ENCODE measurements at regions not wholly inside any gene's neighbourhood (a gene's known extent, or its start where the extent isn't known, plus 50 kb on each side); places are given as distances from the start of the nearest gene placed in this dataset.

GRCh38 chr6:131394768-131395432 is 178.1 kb upstream of the ARG1 start:
- Histone ChIP-seq H3K79me2 (ENCODE audit: control insufficient read depth, insufficient read depth, low read length) (no peaks in the 10 kb centered on the region), H3K4ac (ENCODE audit: low read depth, low read length) (no peak overlapping the region), H3K4me3 (ENCODE audit: low read length) (no peak overlapping the region), H2BK5ac (ENCODE audit: low read length) (no peak overlapping the region), H3K36me3 (ENCODE audit: control insufficient read depth, insufficient read depth, low read length) (no peaks in the 10 kb centered on the region), H3K56ac (ENCODE audit: low read length) (no peak overlapping the region), H3K4me2 (ENCODE audit: low read length) (no peak overlapping the region), H3K27ac (ENCODE audit: low read depth, low read length) (no peak overlapping the region), H3K27me3 (ENCODE audit: insufficient read depth, low read length, poor library complexity) (no peaks in the 10 kb centered on the region), H2AK5ac (ENCODE audit: low read length) (no peak overlapping the region), H3K23ac (ENCODE audit: low read length) (no peak overlapping the region), H3K9ac (ENCODE audit: low read length) (no peak overlapping the region), H4K5ac (ENCODE audit: low read length) (no peak overlapping the region), H3K4me1 (ENCODE audit: control insufficient read depth, low read depth, low read length) (no peaks in the 10 kb centered on the region), H3K18ac (ENCODE audit: low read length) (no peak overlapping the region), H2BK120ac (ENCODE audit: low read depth, low read length) (no peak overlapping the region), H3K79me1 (ENCODE audit: low read length) (no peaks in the 10 kb centered on the region), H4K8ac (ENCODE audit: low read depth, low read length) (no peak overlapping the region), H2BK15ac (replicated peaks; ENCODE audit: low read depth) (no peak overlapping the region)
- WGBS (ENCODE audit: extremely low coverage, insufficient coverage, low lambda C conversion rate): no CpG with 5 or more reads among the region's 1 CpG
- no peak for DNase-seq

- no peak overlapping the region for H3K56ac ChIP-seq (ENCODE audit: low read length)
- no peak overlapping the region for H2BK5ac ChIP-seq (ENCODE audit: low read length)
- no peak overlapping the region for H4K5ac ChIP-seq (ENCODE audit: low read length)
- H2AK5ac ChIP-seq (ENCODE audit: low read length): no peak overlapping the region
- H2BK120ac ChIP-seq (ENCODE audit: low read depth, low read length): no peak overlapping the region
- H3K4me2 ChIP-seq (ENCODE audit: low read length): no peak overlapping the region
- H3K79me2 ChIP-seq (ENCODE audit: control insufficient read depth, insufficient read depth, low read length): no peaks in the 10 kb centered on the region
- H4K8ac ChIP-seq (ENCODE audit: low read depth, low read length): no peak overlapping the region
- no peaks in the 10 kb centered on the region for H3K79me1 ChIP-seq (ENCODE audit: low read length)
- no CpG with 5 or more reads among the region's 3 CpGs for WGBS (ENCODE audit: extremely low coverage, insufficient coverage, low lambda C conversion rate)
- no peaks in the 10 kb centered on the region for H3K4me1 ChIP-seq (ENCODE audit: control insufficient read depth, low read depth, low read length)
- no peaks in the 10 kb centered on the region for H3K27me3 ChIP-seq (ENCODE audit: insufficient read depth, low read length, poor library complexity)
- H3K36me3 ChIP-seq (ENCODE audit: control insufficient read depth, insufficient read depth, low read length): no peaks in the 10 kb centered on the region
- no peak for DNase-seq
- H3K9ac ChIP-seq (ENCODE audit: low read length): no peak overlapping the region
- H3K18ac ChIP-seq (ENCODE audit: low read length): no peak overlapping the region
- no peak overlapping the region for H2BK15ac ChIP-seq (replicated peaks; ENCODE audit: low read depth)
- no peak overlapping the region for H3K23ac ChIP-seq (ENCODE audit: low read length)
- no peak overlapping the region for H3K4ac ChIP-seq (ENCODE audit: low read depth, low read length)
- no peak overlapping the region for H3K4me3 ChIP-seq (ENCODE audit: low read length)
- no peak overlapping the region for H3K27ac ChIP-seq (ENCODE audit: low read depth, low read length)
Measured at GRCh38 chr6:131398176-131398575, 174.8 kb upstream of the ARG1 start.

- Histone ChIP-seq H4K8ac (ENCODE audit: low read depth, low read length) (no peak overlapping the region), H3K79me2 (ENCODE audit: control insufficient read depth, insufficient read depth, low read length) (no peaks in the 10 kb centered on the region), H3K23ac (ENCODE audit: low read length) (no peak overlapping the region), H2BK5ac (ENCODE audit: low read length) (no peak overlapping the region), H3K4me2 (ENCODE audit: low read length) (no peak overlapping the region), H3K27me3 (ENCODE audit: insufficient read depth, low read length, poor library complexity) (no peaks in the 10 kb centered on the region), H3K36me3 (ENCODE audit: control insufficient read depth, insufficient read depth, low read length) (no peaks in the 10 kb centered on the region), H3K4me1 (ENCODE audit: control insufficient read depth, low read depth, low read length) (no peaks in the 10 kb centered on the region), H3K79me1 (ENCODE audit: low read length) (no peaks in the 10 kb centered on the region), H3K4ac (ENCODE audit: low read depth, low read length) (no peak overlapping the region), H3K27ac (ENCODE audit: low read depth, low read length) (no peak overlapping the region), H2BK15ac (replicated peaks; ENCODE audit: low read depth) (no peak overlapping the region), H3K4me3 (ENCODE audit: low read length) (no peak overlapping the region), H3K56ac (ENCODE audit: low read length) (no peak overlapping the region), H2BK120ac (ENCODE audit: low read depth, low read length) (no peak overlapping the region), H3K9ac (ENCODE audit: low read length) (no peak overlapping the region), H2AK5ac (ENCODE audit: low read length) (no peak overlapping the region), H3K18ac (ENCODE audit: low read length) (no peak overlapping the region), H4K5ac (ENCODE audit: low read length) (no peak overlapping the region)
- no CpG with 5 or more reads among the region's 4 CpGs for WGBS (ENCODE audit: extremely low coverage, insufficient coverage, low lambda C conversion rate)
- DNase-seq: no peak
Measured at GRCh38 chr6:131399433-131399832, 173.6 kb upstream of the ARG1 start.

GRCh38 chr6:131400054-131400778 is 172.8 kb upstream of the ARG1 start:
- no peak overlapping the region for H4K8ac ChIP-seq (ENCODE audit: low read depth, low read length)
- no peak overlapping the region for H3K9ac ChIP-seq (ENCODE audit: low read length)
- H3K36me3 ChIP-seq (ENCODE audit: control insufficient read depth, insufficient read depth, low read length): no peaks in the 10 kb centered on the region
- H3K4me3 ChIP-seq (ENCODE audit: low read length): no peak overlapping the region
- H3K4me1 ChIP-seq (ENCODE audit: control insufficient read depth, low read depth, low read length): no peaks in the 10 kb centered on the region
- no peaks in the 10 kb centered on the region for H3K27me3 ChIP-seq (ENCODE audit: insufficient read depth, low read length, poor library complexity)
- H3K27ac ChIP-seq (ENCODE audit: low read depth, low read length): no peak overlapping the region
- DNase-seq: peak; percentile 53
- no peaks in the 10 kb centered on the region for H3K79me2 ChIP-seq (ENCODE audit: control insufficient read depth, insufficient read depth, low read length)
- peak overlapping the region; percentile 19 for H2BK15ac ChIP-seq (replicated peaks; ENCODE audit: low read depth)
- H3K4ac ChIP-seq (ENCODE audit: low read depth, low read length): no peak overlapping the region
- H3K56ac ChIP-seq (ENCODE audit: low read length): no peak overlapping the region
- no peak overlapping the region for H3K23ac ChIP-seq (ENCODE audit: low read length)
- no peak overlapping the region for H3K4me2 ChIP-seq (ENCODE audit: low read length)
- H2AK5ac ChIP-seq (ENCODE audit: low read length): no peak overlapping the region
- H4K5ac ChIP-seq (ENCODE audit: low read length): no peak overlapping the region
- no peak overlapping the region for H3K18ac ChIP-seq (ENCODE audit: low read length)
- no peak overlapping the region for H2BK5ac ChIP-seq (ENCODE audit: low read length)
- no peak overlapping the region for H2BK120ac ChIP-seq (ENCODE audit: low read depth, low read length)
- WGBS (ENCODE audit: extremely low coverage, insufficient coverage, low lambda C conversion rate): no CpG with 5 or more reads among the region's 1 CpG
- H3K79me1 ChIP-seq (ENCODE audit: low read length): no peaks in the 10 kb centered on the region

GRCh38 chr6:131400779-131401496 is 172.1 kb upstream of the ARG1 start:
- H3K23ac ChIP-seq (ENCODE audit: low read length): no peak overlapping the region
- no peaks in the 10 kb centered on the region for H3K4me1 ChIP-seq (ENCODE audit: control insufficient read depth, low read depth, low read length)
- no peak overlapping the region for H3K9ac ChIP-seq (ENCODE audit: low read length)
- H3K27ac ChIP-seq (ENCODE audit: low read depth, low read length): no peak overlapping the region
- H2BK5ac ChIP-seq (ENCODE audit: low read length): no peak overlapping the region
- no peak overlapping the region for H2BK15ac ChIP-seq (replicated peaks; ENCODE audit: low read depth)
- no peaks in the 10 kb centered on the region for H3K79me2 ChIP-seq (ENCODE audit: control insufficient read depth, insufficient read depth, low read length)
- H2AK5ac ChIP-seq (ENCODE audit: low read length): no peak overlapping the region
- H3K79me1 ChIP-seq (ENCODE audit: low read length): no peaks in the 10 kb centered on the region
- no peak overlapping the region for H3K4ac ChIP-seq (ENCODE audit: low read depth, low read length)
- H3K27me3 ChIP-seq (ENCODE audit: insufficient read depth, low read length, poor library complexity): no peaks in the 10 kb centered on the region
- H3K4me3 ChIP-seq (ENCODE audit: low read length): no peak overlapping the region
- DNase-seq: no peak
- H3K56ac ChIP-seq (ENCODE audit: low read length): no peak overlapping the region
- no peak overlapping the region for H3K18ac ChIP-seq (ENCODE audit: low read length)
- H4K8ac ChIP-seq (ENCODE audit: low read depth, low read length): no peak overlapping the region
- H4K5ac ChIP-seq (ENCODE audit: low read length): no peak overlapping the region
- no CpG with 5 or more reads among the region's 2 CpGs for WGBS (ENCODE audit: extremely low coverage, insufficient coverage, low lambda C conversion rate)
- no peak overlapping the region for H3K4me2 ChIP-seq (ENCODE audit: low read length)
- H2BK120ac ChIP-seq (ENCODE audit: low read depth, low read length): no peak overlapping the region
- no peaks in the 10 kb centered on the region for H3K36me3 ChIP-seq (ENCODE audit: control insufficient read depth, insufficient read depth, low read length)
